Right renal pelvis (tissue), 4 donors: ENCODE measurements at regions not wholly inside any gene's neighbourhood (a gene's known extent, or its start where the extent isn't known, plus 50 kb on each side); places are given as distances from the start of the nearest gene placed in this dataset.
A peak's percentile ranks its signal among the peaks of the same experiment; 100 is the strongest.
"Not testable (repeated sequence)": the region's sequence is repeated elsewhere in the genome, so short reads cannot be mapped to it uniquely, and the experiment has no call there.

Experiments
- DNase-seq, 4 donors: peaks; one replicate each; pipeline ENCODE4 v3.0.0-alpha.2; 2013; ENCODE audit warnings: low read depth in 4 of 4, low spot score in 3 of 4, missing footprints in 1 of 4

DNA sequence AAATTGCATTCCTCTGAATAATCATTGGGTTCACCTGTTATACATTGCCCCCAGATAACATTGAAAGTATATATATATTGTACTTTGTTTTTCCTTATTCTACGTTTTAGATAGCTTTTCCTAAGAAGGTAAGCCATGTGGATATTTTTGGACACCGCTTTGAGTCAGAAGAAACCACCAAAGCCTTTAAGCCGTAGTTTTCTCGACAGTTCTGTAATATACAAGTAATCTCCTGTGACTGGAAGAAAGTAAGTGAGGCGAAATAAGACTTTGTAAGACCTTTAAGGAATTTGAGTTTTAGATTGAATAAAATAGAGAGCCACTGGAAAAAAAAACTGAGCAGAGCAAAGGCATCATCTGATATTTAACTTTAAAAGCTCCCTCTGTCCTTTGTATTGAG, 1092.0 kb downstream of the DIPK2A start:
- DNase-seq: no peak

- DNase-seq: no peak
Observed at GRCh38 chr3:145070795-145071194, 1090.2 kb downstream of the PLOD2 start.

GRCh38 chr3:145079436-145079835, 1081.5 kb downstream of the PLOD2 start:
- DNase-seq: no peak

- no peak for DNase-seq
Observed at GRCh38 chr3:145087038-145087437, 1073.9 kb downstream of the PLOD2 start.

- no peak for DNase-seq
Observed at GRCh38 chr3:145088917-145089316, 1072.1 kb downstream of the PLOD2 start.

DNA sequence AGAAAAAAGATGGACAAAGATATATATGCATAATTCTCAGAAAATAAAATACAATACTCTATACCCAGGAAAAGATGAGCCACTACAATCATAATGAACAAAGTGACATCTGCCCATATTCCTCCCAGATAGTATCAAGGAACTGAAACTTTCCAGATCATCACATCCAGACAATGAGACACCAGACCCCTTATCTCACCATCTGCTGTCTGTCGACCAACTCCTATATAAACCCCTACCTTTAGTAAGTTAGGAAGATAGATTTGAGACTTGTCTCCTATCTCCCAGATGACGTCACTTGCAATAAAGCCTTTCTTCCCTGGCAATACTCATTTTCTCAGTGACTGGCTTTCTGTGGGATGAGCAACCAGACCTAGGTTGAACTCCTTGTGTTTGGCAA, 1071.6 kb downstream of the PLOD2 start:
- no peak for DNase-seq

DNA sequence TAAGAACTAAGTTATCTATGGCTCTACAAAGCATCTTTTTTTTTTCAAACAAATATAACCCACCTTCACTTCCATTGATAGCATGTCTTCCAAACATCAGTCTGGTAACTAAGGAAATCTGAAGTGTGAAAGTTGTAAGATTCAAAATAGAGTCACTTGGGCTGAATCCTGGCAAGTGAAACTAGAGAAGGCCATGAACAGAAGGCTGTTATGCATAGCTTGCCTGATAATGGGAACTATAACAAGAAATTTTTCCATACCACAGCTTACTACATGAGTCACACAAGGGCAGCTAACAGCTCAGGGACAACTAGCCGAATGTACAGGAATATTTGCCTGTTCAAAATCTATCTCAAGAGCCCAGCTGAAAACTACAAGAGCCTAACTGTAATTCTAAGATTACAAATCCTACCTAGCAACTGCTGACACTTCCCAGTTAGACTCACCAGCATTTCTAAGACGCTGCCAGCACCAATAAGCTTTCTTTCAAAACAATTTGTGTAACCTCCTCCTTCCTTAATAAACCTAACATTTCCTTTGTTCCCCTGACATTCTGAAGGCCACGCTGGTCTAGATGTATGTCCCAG, 1066.5 kb downstream of the PLOD2 start:
- DNase-seq: peak in 3 of 4 donors; percentile 8 to 12 (median 12)

- DNase-seq: not testable (repeated sequence)
Observed at GRCh38 chr3:145111141-145111540, 1049.8 kb downstream of the PLOD2 start.

GRCh38 chr3:145116769-145117168, 1044.2 kb downstream of the PLOD2 start:
- DNase-seq: no peak

GRCh38 chr3:145118303-145118702, 1042.7 kb downstream of the PLOD2 start:
- no peak for DNase-seq

DNA sequence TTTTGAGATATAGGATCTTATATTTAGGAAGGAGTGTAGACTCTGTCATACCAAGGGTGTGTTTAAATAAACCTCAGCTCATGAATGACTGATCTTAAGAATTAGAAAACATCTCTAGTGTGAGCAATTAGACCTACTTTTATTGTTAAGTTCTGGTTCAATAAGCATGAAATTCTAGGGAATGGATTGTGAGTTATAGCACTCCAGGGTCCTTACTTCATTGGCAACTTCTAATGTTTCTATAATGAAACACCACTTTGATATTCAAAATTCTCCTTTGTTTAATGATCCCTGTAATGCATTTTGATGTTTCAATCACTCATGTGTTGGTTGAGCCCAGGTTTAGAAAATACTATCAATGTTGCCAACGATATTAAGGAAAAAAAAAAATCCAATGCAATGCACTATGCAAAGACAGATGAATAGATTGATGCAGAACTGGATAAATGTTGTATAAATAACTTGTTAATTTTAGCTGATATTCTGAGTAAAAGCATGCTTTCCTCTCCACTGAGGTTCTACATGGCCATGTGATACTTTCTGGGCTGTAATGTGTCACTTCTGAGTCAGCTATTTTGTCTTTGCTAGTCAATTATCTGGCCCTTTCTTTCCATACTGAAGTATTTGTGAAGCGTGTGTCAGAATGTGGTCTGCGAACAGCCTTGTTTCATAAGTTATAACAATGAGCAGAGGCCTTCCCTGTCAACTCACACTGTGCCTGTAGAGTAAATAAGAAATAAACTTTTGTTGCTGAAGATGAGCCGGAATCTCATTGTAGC, 1035.9 kb downstream of the PLOD2 start:
- no peak for DNase-seq

DNA sequence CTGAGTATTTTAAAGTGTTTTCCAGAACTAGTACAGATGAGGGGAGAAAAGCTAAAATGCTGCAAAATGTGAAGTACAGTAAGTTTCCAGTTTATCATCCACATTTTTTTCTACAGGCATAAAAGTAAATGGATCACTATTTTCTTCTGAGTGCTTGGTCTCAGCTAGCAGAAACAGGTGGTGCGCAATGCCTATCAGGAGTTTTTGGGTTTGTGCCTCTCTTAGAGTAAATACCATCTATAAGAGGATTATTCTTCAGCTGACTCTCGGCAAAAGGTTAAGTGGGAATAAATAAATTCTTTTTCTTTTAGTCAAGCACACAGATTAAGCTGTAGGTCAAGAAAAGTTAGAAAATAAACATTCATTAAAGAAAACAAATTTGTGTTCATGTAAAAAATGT, 1027.7 kb downstream of the PLOD2 start:
- DNase-seq: no peak

GRCh38 chr3:145134738-145135137, 1026.2 kb downstream of the PLOD2 start:
- no peak for DNase-seq

DNA sequence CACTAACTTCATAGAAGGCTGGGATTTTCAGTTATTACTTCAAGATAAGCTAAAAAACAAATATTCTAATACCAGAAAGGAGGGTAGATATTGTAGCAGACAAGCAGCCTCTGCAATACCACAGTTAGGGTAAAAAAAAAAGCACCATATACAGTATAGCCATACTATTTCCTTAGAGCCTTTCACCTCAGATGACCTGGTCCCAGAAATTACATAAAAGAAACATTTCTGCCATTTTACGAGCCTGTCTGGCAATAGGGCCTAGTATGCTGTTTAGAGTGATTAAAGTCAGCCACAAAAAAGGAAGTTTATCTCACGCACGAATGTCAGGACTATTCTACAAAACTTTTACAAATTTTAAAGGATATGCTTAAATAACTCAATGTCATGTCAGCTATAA, 1016.6 kb downstream of the PLOD2 start:
- DNase-seq: no peak

GRCh38 chr3:145145461-145145860, 1015.5 kb downstream of the PLOD2 start:
- DNase-seq: no peak

DNA sequence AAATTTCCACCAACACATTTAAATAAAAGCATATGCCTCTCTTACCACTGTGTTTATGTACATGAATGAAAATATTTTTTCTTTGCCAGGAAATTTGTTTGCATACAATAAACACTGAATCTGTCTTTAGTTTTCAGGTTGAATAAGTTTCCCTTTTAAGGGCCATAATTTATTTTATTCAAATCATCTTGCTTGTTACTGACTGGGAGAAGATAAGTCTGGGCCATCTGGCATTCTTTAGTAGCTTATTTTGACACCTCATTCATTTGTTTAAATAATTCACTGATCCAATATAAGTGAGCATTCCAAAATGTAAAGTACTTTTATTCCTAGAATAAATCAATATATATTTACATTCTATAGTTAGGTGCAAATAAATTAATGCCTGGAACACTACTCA, 1001.3 kb downstream of the PLOD2 start:
- DNase-seq: no peak

GRCh38 chr3:145170121-145170520, 990.9 kb downstream of the PLOD2 start:
- DNase-seq: no peak

DNA sequence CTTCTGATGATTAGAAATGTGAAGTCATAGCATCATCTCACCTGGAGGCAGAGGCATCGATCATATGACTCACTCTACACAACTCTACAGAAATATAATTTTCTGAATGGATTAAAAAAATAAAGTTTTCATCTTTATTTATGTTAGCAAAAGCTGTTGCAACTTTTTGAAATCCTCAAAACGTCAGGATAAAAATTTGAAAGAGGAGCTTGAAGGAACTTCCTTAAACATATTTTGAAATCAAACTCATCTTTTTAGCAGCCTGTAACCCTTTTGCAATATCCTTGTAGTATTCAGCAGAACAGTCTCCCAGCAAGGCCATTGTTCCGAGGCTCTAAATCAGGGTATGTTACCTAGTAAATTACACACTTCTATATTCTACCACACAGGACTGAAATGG, 985.4 kb downstream of the PLOD2 start:
- no peak for DNase-seq

DNA sequence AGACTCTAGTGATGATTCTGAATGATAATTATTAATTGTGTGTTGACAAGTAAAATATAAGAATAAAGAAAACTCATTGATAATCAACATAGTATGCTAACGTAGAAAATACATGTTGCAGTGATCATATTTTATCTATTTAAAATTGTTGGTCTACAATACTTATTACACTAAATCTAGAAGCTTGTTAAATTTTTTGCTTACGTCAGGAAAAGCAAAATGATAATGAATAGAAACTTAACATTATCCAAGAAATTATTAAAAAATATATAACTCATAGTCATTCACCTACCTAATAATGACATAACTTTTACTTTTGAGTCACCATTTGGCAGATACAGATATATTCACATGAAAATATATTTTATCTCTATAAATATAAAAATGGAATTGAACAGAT, 984.1 kb downstream of the PLOD2 start:
- no peak for DNase-seq

DNA sequence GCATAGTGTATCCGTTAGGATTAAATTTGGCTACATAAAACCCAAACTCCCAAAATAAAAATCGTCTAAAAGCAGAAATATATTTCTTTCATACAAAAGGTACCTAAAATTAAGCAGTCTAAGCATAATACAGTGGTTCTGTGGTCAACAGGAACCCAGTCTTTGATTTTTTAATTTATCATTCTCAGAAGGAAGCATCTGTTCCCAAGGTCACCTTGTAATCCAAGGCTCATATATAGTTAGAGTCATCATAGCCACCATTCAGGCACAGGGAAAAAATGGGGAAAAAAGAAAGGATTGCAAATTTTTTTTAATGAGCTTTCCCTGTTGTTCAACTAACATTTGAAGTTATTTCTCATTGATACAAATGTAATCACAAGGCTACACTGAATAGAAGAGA, 983.2 kb downstream of the PLOD2 start:
- DNase-seq: no peak

DNA sequence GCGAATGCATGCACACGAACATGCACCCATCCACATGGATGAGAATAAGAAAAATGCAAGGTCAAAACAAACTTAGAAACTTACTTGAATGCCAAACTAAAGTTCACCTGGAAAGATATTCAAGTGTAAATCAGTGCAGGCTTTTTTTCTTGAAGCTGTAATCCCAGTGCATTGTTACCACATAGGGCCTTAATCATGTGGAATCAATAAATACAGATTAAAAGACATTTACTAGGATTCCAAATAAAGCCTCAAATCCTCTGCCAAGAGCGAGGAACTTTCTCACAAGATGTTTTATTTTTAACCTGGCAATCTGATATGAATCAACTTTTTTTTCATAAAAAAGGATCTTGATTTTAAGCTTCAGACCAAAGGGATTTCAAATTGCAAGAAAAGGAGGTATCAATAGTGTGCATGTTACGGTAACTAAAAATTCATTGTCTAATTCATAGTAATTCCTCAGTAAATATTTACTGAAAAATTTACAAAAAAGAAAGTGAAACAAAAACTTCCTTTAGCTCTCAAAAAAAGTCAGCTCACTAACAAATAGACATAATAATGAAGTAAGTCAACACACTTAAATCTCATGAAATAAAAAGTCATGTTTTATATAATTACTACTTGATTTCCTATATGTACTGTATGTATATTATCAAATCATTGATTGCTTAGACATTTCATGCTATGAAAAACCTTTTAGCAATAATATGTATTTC, 978.6 kb downstream of the PLOD2 start:
- no peak for DNase-seq

DNA sequence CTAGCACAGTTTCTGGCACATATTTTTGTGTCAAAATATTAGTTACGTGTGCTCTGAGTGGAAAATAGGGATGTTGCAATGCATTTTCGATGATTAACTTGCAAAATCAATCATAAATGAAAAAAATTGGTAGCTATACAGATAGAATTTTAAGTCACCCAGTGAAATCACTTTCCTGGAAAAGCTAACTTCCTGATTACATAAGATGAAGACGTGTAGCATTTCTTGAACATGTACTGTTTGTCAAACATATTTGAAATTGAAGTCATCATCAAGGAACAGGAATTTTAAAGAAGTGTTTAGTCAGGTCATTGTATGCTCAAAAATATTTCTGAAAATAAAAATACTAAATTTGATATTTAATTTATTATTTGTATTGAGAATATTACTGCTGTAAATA, 977.7 kb downstream of the PLOD2 start:
- DNase-seq: no peak
